ENCODE measurements at regions not wholly inside any gene's neighbourhood (a gene's known extent, or its start where the extent isn't known, plus 50 kb on each side); places are given as distances from the start of the nearest gene placed in this dataset.
"Not testable (repeated sequence)": the region's sequence is repeated elsewhere in the genome, so short reads cannot be mapped to it uniquely, and the experiment has no call there.

DNA sequence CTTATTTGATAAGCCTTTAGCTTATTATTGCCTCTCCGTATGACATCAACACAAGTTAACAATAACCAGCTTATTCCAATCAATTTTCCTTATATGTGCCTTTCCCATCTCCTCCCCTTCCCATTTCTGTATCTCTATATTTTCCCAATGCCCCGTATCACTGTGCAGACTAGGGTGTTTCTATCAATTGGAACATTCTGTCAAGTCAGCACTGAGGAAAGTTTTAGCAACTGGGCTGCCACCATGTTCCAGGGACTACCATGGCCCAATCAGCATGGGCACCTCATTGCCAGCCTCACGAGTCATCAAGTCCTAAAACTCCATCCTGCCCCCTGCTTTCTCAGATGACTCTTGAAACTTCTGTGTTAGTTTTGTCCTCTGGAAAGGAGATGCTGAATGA is 973.1 kb upstream of the CNTN5 start:
- no peaks in the 10 kb centered on the region for H4K20me1 ChIP-seq
- H3K36me3 ChIP-seq: no peaks in the 10 kb centered on the region
- TF ChIP-seq Cebpa-rat (IDR thresholded peaks at IDR 0.05): no peak

GRCh38 chr11:98053851-98054250 is 966.9 kb upstream of the CNTN5 start:
- Histone ChIP-seq H3K4me2 (no peak overlapping the region), H3K4me1 (no peaks in the 10 kb centered on the region), H3K4me3 (no peak overlapping the region), H3K27me3 (no peaks in the 10 kb centered on the region), H3K36me3 (no peaks in the 10 kb centered on the region), H3K9me3 (no peaks in the 10 kb centered on the region), H3K27ac (no peak overlapping the region), H4K20me1 (no peaks in the 10 kb centered on the region), H3K9ac (no peak overlapping the region)
- no peak for TF ChIP-seq Cebpa-rat (IDR thresholded peaks at IDR 0.05)

More for the DNA sequence above, 973.1 kb upstream of the CNTN5 start:
- H3K9ac ChIP-seq: no peak overlapping the region
- no peak overlapping the region for H3K4me2 ChIP-seq
- no peak overlapping the region for H3K27ac ChIP-seq
- no peak overlapping the region for H3K4me3 ChIP-seq
- H3K4me1 ChIP-seq: no peaks in the 10 kb centered on the region
- H3K9me3 ChIP-seq: no peaks in the 10 kb centered on the region
- H3K27me3 ChIP-seq: no peaks in the 10 kb centered on the region

DNA sequence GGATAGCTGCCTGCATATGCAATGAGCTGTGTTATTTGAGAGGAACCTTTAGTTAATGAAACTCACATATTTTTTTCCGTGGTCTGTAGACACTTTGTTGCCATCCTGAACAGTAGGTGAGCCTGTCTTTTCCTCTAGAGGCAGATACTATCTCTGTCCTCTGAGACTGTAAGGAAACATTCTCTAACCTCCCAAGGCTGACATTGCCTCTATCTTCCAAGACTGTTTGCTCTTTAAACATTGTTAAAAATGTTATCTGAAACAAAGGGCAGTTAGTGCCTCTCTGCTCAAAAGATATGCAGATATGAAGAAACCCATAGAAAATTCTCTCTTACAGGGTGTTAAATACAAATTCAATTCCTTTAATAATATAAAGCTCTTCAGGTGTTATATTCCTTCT is 963.8 kb upstream of the CNTN5 start:
- no peak overlapping the region for H3K9ac ChIP-seq
- no peaks in the 10 kb centered on the region for H3K36me3 ChIP-seq
- no peaks in the 10 kb centered on the region for H3K4me1 ChIP-seq
- no peak overlapping the region for H3K27ac ChIP-seq
- H3K4me3 ChIP-seq: no peak overlapping the region
- H3K27me3 ChIP-seq: no peaks in the 10 kb centered on the region
- no peak for TF ChIP-seq Cebpa-rat (IDR thresholded peaks at IDR 0.05)
- H3K4me2 ChIP-seq: no peak overlapping the region
- H4K20me1 ChIP-seq: no peaks in the 10 kb centered on the region
- H3K9me3 ChIP-seq: no peaks in the 10 kb centered on the region

DNA sequence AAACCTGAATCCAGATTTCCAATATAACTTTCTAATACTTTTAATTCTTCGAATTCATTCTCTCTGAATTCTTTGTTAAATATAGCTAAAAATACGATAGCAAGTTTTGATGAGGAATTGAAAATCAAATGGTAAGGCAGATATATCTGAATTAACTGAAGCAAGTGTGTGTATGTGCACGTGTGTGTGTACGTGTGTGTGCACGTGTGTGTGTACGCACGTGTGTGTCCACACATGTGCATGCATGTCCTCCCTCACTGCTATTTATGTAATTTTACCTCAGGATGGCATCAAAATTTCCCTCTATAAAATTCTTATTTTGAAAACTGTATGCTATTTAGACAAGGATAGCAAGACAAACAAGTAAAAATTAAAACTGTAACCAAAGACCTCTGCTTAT is 961.3 kb upstream of the CNTN5 start:
- H3K27ac ChIP-seq: no peak overlapping the region
- no peaks in the 10 kb centered on the region for H3K9me3 ChIP-seq
- H3K4me3 ChIP-seq: no peak overlapping the region
- TF ChIP-seq Cebpa-rat (IDR thresholded peaks at IDR 0.05): no peak
- H4K20me1 ChIP-seq: no peaks in the 10 kb centered on the region
- H3K36me3 ChIP-seq: no peaks in the 10 kb centered on the region
- no peaks in the 10 kb centered on the region for H3K27me3 ChIP-seq
- H3K9ac ChIP-seq: no peak overlapping the region
- no peak overlapping the region for H3K4me2 ChIP-seq
- H3K4me1 ChIP-seq: no peaks in the 10 kb centered on the region

- Histone ChIP-seq H3K4me2 (no peak overlapping the region), H3K27ac (no peak overlapping the region), H3K9me3 (no peaks in the 10 kb centered on the region), H3K36me3 (no peaks in the 10 kb centered on the region), H4K20me1 (no peaks in the 10 kb centered on the region), H3K4me1 (no peaks in the 10 kb centered on the region), H3K27me3 (no peaks in the 10 kb centered on the region), H3K4me3 (no peak overlapping the region), H3K9ac (no peak overlapping the region)
- no peak for TF ChIP-seq Cebpa-rat (IDR thresholded peaks at IDR 0.05)
Measured at GRCh38 chr11:98060759-98061158, 960.0 kb upstream of the CNTN5 start.

DNA sequence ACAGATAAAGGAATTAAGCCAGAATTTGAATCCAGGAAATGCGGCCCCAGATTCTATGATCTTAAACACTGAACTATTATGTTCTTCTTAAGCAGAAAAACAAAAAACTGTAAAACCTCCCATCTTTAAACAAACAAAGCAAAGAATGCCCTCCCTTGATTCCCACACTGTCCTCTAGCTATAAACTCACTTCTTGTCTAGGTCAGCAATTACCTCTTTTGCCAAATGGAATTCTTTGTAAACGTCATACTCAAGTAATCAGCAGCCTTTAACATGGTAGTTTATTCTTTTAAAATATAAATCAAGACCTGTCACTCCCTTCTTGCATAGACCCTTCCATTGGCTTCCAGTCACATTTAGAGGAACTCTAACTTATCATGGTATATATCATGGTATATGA is 958.9 kb upstream of the CNTN5 start:
- no peaks in the 10 kb centered on the region for H3K9me3 ChIP-seq
- H3K36me3 ChIP-seq: no peaks in the 10 kb centered on the region
- no peaks in the 10 kb centered on the region for H3K27me3 ChIP-seq
- no peaks in the 10 kb centered on the region for H3K4me1 ChIP-seq
- H3K9ac ChIP-seq: no peak overlapping the region
- no peak overlapping the region for H3K4me3 ChIP-seq
- no peak for TF ChIP-seq Cebpa-rat (IDR thresholded peaks at IDR 0.05)
- H3K4me2 ChIP-seq: no peak overlapping the region
- no peaks in the 10 kb centered on the region for H4K20me1 ChIP-seq
- H3K27ac ChIP-seq: no peak overlapping the region

DNA sequence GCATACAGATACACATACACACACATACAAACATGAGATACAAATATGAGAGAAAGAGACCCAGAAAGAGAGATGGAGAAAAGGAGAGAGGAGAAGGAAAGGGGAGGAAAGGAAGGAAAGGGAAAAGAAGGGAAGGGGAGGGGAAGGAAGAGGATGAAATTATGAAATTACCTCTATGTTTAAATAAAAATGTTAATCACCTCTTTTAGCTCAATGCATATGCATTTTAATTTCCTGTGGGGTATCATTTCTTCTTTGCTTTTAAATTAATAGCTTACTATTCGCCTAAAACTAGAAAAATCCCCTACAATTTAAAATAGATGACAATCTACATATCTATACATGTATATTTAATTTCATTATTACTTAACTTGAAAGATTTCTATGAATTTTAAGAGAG is 958.0 kb upstream of the CNTN5 start:
- no peaks in the 10 kb centered on the region for H4K20me1 ChIP-seq

GRCh38 chr11:98068251-98068650 is 952.5 kb upstream of the CNTN5 start:
- no peaks in the 10 kb centered on the region for H4K20me1 ChIP-seq
- no peak for TF ChIP-seq Cebpa-rat (IDR thresholded peaks at IDR 0.05)
- H3K4me3 ChIP-seq: no peak overlapping the region

More for the DNA sequence above, 958.0 kb upstream of the CNTN5 start:
- no peak overlapping the region for H3K4me3 ChIP-seq
- H3K4me1 ChIP-seq: no peaks in the 10 kb centered on the region
- no peaks in the 10 kb centered on the region for H3K27me3 ChIP-seq
- no peaks in the 10 kb centered on the region for H3K9me3 ChIP-seq
- H3K36me3 ChIP-seq: no peaks in the 10 kb centered on the region
- no peak overlapping the region for H3K27ac ChIP-seq
- H3K4me2 ChIP-seq: no peak overlapping the region
- TF ChIP-seq Cebpa-rat (IDR thresholded peaks at IDR 0.05): no peak
- no peak overlapping the region for H3K9ac ChIP-seq

DNA sequence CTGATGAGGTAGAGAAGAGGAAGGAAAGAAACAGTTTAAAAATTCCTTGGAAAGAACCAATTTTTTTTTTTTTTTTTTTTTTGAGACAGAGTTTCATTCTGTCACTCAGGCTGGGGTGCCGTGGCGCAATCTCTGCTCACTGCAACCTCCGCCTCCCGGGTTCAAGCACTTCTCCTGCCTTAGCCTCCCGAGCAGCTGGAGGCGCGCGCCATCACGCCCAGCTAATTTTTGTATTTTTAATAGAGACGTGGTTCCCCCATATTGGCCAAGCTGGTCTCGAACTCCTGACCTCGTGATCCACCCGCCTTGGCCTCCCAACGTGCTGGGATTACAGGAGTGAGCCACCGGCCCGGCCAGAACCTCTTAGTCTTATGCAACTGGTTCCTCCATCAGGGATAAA is 951.6 kb upstream of the CNTN5 start:
- H3K9ac ChIP-seq, H3K4me2 ChIP-seq, H4K20me1 ChIP-seq, H3K4me3 ChIP-seq, H3K36me3 ChIP-seq, H3K4me1 ChIP-seq, H3K9me3 ChIP-seq, H3K27ac ChIP-seq, H3K27me3 ChIP-seq: not testable (repeated sequence)

More at GRCh38 chr11:98068251-98068650, 952.5 kb upstream of the CNTN5 start:
- Histone ChIP-seq H3K4me2 (no peak overlapping the region), H3K9ac (no peak overlapping the region), H3K27me3 (no peaks in the 10 kb centered on the region), H3K27ac (no peak overlapping the region), H3K36me3 (no peaks in the 10 kb centered on the region), H3K4me1 (no peaks in the 10 kb centered on the region), H3K9me3 (no peaks in the 10 kb centered on the region; the same call in 1 of the 2 replicates)

- no peak for TF ChIP-seq Cebpa-rat (IDR thresholded peaks at IDR 0.05)
- Histone ChIP-seq H3K27me3 (no peaks in the 10 kb centered on the region), H3K4me3 (no peak overlapping the region), H3K9me3 (no peaks in the 10 kb centered on the region; the same call in 1 of the 2 replicates), H3K36me3 (no peaks in the 10 kb centered on the region), H3K4me2 (no peak overlapping the region), H3K4me1 (no peaks in the 10 kb centered on the region), H4K20me1 (no peaks in the 10 kb centered on the region), H3K9ac (no peak overlapping the region), H3K27ac (no peak overlapping the region)
Measured at GRCh38 chr11:98069861-98070260, 950.9 kb upstream of the CNTN5 start.

DNA sequence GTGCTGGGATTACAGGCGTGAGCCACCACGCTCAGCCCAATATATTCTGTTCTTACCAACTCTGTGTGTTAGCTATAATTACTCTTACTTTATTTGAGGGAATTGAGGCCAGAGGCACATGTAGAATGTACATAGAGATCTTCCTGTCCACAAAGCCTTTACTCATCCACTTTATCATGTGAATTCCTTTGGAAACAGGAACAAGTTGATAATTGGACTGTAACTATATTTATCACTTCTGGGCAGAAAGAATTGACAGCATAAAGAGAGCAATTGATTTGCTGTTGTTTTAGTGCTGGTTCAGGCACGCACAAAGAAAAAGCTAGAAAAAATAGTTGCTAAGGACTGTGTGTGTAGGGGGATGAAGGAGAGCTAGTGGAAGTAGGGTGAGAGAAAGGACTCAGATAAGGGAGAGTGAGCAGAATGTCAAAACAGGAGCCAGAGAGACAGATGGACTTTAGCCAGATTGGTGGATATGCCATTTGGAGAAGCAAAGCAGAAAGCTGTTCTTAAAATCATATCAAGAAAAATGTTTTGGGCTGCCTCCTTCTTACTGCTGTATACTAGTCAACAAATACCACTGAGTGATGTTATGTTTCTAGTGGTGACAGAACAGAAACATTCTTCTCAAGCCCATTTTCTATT is 929.8 kb upstream of the CNTN5 start:
- Histone ChIP-seq H3K27me3 (no peaks in the 10 kb centered on the region), H3K4me1 (no peaks in the 10 kb centered on the region), H3K9ac (no peak overlapping the region), H3K4me2 (no peak overlapping the region), H4K20me1 (no peaks in the 10 kb centered on the region), H3K4me3 (no peak overlapping the region), H3K36me3 (no peaks in the 10 kb centered on the region), H3K9me3 (no peaks in the 10 kb centered on the region), H3K27ac (no peak overlapping the region)
- TF ChIP-seq Cebpa-rat (IDR thresholded peaks at IDR 0.05): no peak

Data from BLaER1 (cell line).